Spleen (tissue), 11 donors: ENCODE measurements at regions not wholly inside any gene's neighbourhood (a gene's known extent, or its start where the extent isn't known, plus 50 kb on each side); places are given as distances from the start of the nearest gene placed in this dataset.

Experiments used
- DNase-seq: peaks from one replicate; pipeline ENCODE4 v3.0.0-alpha.2; 2020
- H3K27ac ChIP-seq, 8 donors: fragments of 200-600 bp; sonication (generic) in 7 of 8; 1 replicate in 4 of 8; 2 replicates in 4 of 8; pipeline versions ENCODE4 v1.5.0 to v1.8.0; 2016 to 2021; ENCODE audit warnings: inconsistent platforms in 4 of 8, mild to moderate bottlenecking in 4 of 8, moderate library complexity in 1 of 8
- H3K27me3 ChIP-seq, 7 donors: fragments of 200-600 bp; sonication (generic) in 6 of 7; replicated peaks in 1 of 7; 1 replicate in 4 of 7; 2 replicates in 3 of 7; pipeline versions ENCODE4 v1.5.0 to v1.8.0; 2016 to 2021; ENCODE audit warnings: inconsistent platforms in 3 of 7, mild to moderate bottlenecking in 1 of 7
- H3K36me3 ChIP-seq, 6 donors: fragments of 200-600 bp; sonication (generic) in 5 of 6; 1 replicate in 4 of 6; 2 replicates in 2 of 6; pipeline versions ENCODE4 v1.5.0 to v1.8.0; 2016 to 2021; ENCODE audit warnings: inconsistent platforms in 2 of 6
- H3K4me1 ChIP-seq, 6 donors: fragments of 200-600 bp; sonication (generic) in 5 of 6; 1 replicate in 3 of 6; 2 replicates in 3 of 6; pipeline versions ENCODE4 v1.5.0 to v1.8.0; 2016 to 2021; ENCODE audit warnings: inconsistent platforms in 3 of 6
- H3K4me3 ChIP-seq, 8 donors: fragments of 200-600 bp; sonication (generic) in 7 of 8; 1 replicate in 4 of 8; 2 replicates in 4 of 8; pipeline versions ENCODE4 v1.5.0 to v1.8.0; 2016 to 2021; ENCODE audit warnings: inconsistent platforms in 4 of 8, mild to moderate bottlenecking in 4 of 8, moderate library complexity in 2 of 8
- H3K9me3 ChIP-seq, 8 donors: fragments of 200-600 bp; sonication (generic) in 7 of 8; 1 replicate in 4 of 8; 2 replicates in 4 of 8; pipeline versions ENCODE4 v1.5.0 to v1.8.0; 2016 to 2021; ENCODE audit warnings: inconsistent platforms in 4 of 8
- CTCF ChIP-seq, 11 experiments: fragments of 200-600 bp in 7 of 11; fragments of 450-650 bp in 4 of 11; sonication (generic) in 4 of 11; IDR thresholded peaks in 8 of 11; conservative IDR thresholded peaks in 3 of 11; 1 replicate in 7 of 11; 2 replicates in 4 of 11; pipeline versions ENCODE4 v1.4.0 to v1.8.0; 2016 to 2021; ENCODE audit warnings: antibody characterized with exemption in 11 of 11, inconsistent platforms in 4 of 11, mild to moderate bottlenecking in 1 of 11
- POLR2A ChIP-seq, 3 donors: fragments of 450-650 bp; IDR thresholded peaks; one replicate each; pipeline ENCODE4 v1.5.1; 2017; ENCODE audit warnings: antibody characterized with exemption in 3 of 3, mild to moderate bottlenecking in 1 of 3
- POLR2AphosphoS5 ChIP-seq, 3 donors: sonication (generic); formaldehyde crosslinking; IDR thresholded peaks; one replicate each; pipeline ENCODE4 v1.5.1; 2017; ENCODE audit warnings: antibody characterized with exemption in 3 of 3
- WGBS, 5 donors: extraction: QIAGEN DNeasy Blood & Tissue Kit in 3 of 5; methylation state at CpG; one replicate each; pipeline versions ENCODE4 v1.1.5 to v1.1.7; 2013 to 2018; 5-methylcytosine and 5-hydroxymethylcytosine counted together
- intact Hi-C: fragments of 100-400 bp; cut with DNase I; formaldehyde crosslinking; loops from one replicate; pipeline ENCODE4 v1.15.0; 2023; ENCODE audit warnings: low total_unique reads
- donor health status: healthy with polysubstance abuse.
- donor health status: DM: no; HTN: no; CAD: no; lungs with moderate emphysema.
- donor health status: DM: no; HTN: no; CAD: no.
- donor health status: Bipolar disorder and iron deficiency.
- donor health status: healthy.
- donor health status: DM: no; HTN: no; CAD: no.
- donor health status: DM: yes; HTN: yes; CAD: no.

- Histone ChIP-seq H3K9me3 (no peaks in the 10 kb centered on the region), H3K27me3 (no peaks in the 10 kb centered on the region), H3K27ac (no peak overlapping the region), H3K4me1 (no peaks in the 10 kb centered on the region), H3K4me3 (no peak overlapping the region), H3K36me3 (no peaks in the 10 kb centered on the region)
- no peak for DNase-seq
- intact Hi-C loops: no loop called here
- no peak for TF ChIP-seq CTCF (IDR thresholded peaks at IDR 0.05 in 8 of 11, conservative IDR thresholded peaks at IDR 0.05 in 3 of 11)
- TF ChIP-seq POLR2A (IDR thresholded peaks at IDR 0.05): no peak
- TF ChIP-seq POLR2AphosphoS5 (IDR thresholded peaks at IDR 0.05): no peak
- WGBS, 5 donors: 56 to 66% (median 59%) methylated on average over 4 of the region's 4 CpGs
These were observed 161.7 kb upstream of the ST6GALNAC5 start for GRCh38 chr1:76705560-76705959.

- WGBS, 5 donors: 65 to 82% (median 71%) methylated on average over 2 of the region's 2 CpGs
- TF ChIP-seq POLR2A (IDR thresholded peaks at IDR 0.05) (no peak), POLR2AphosphoS5 (IDR thresholded peaks at IDR 0.05) (no peak), CTCF (IDR thresholded peaks at IDR 0.05 in 8 of 11, conservative IDR thresholded peaks at IDR 0.05 in 3 of 11) (no peak)
- intact Hi-C loops: no loop called here
- Histone ChIP-seq H3K36me3 (no peaks in the 10 kb centered on the region), H3K27ac (no peak overlapping the region), H3K4me3 (no peak overlapping the region), H3K4me1 (no peaks in the 10 kb centered on the region), H3K9me3 (no peaks in the 10 kb centered on the region), H3K27me3 (no peaks in the 10 kb centered on the region)
- no peak for DNase-seq
These were observed 153.7 kb upstream of the ST6GALNAC5 start for GRCh38 chr1:76713535-76713934.

- no peak for TF ChIP-seq CTCF (IDR thresholded peaks at IDR 0.05 in 8 of 11, conservative IDR thresholded peaks at IDR 0.05 in 3 of 11)
- no peak for TF ChIP-seq POLR2A (IDR thresholded peaks at IDR 0.05)
- TF ChIP-seq POLR2AphosphoS5 (IDR thresholded peaks at IDR 0.05): no peak
- Histone ChIP-seq H3K27ac (no peak overlapping the region), H3K9me3 (no peaks in the 10 kb centered on the region), H3K36me3 (no peaks in the 10 kb centered on the region), H3K4me3 (no peak overlapping the region), H3K4me1 (no peaks in the 10 kb centered on the region), H3K27me3 (no peaks in the 10 kb centered on the region)
- 69 to 87% (median 79%) methylated on average over 1 of the region's 1 CpG for WGBS, 5 donors
- intact Hi-C loops: no loop called here
- DNase-seq: no peak
These were observed 151.8 kb upstream of the ST6GALNAC5 start for GRCh38 chr1:76715474-76715873.

GRCh38 chr1:76723949-76724348, 143.3 kb upstream of the ST6GALNAC5 start:
- Histone ChIP-seq H3K36me3 (no peaks in the 10 kb centered on the region), H3K4me1 (no peaks in the 10 kb centered on the region), H3K9me3 (no peaks in the 10 kb centered on the region), H3K27ac (no peak overlapping the region), H3K27me3 (no peaks in the 10 kb centered on the region), H3K4me3 (no peak overlapping the region)
- intact Hi-C loops: no loop called here
- no peak for DNase-seq
- TF ChIP-seq POLR2A (IDR thresholded peaks at IDR 0.05): no peak
- TF ChIP-seq POLR2AphosphoS5 (IDR thresholded peaks at IDR 0.05): no peak
- TF ChIP-seq CTCF (IDR thresholded peaks at IDR 0.05 in 8 of 11, conservative IDR thresholded peaks at IDR 0.05 in 3 of 11): no peak
